ENCODE measurements at regions not wholly inside any gene's neighbourhood (a gene's known extent, or its start where the extent isn't known, plus 50 kb on each side); places are given as distances from the start of the nearest gene placed in this dataset.

DNA sequence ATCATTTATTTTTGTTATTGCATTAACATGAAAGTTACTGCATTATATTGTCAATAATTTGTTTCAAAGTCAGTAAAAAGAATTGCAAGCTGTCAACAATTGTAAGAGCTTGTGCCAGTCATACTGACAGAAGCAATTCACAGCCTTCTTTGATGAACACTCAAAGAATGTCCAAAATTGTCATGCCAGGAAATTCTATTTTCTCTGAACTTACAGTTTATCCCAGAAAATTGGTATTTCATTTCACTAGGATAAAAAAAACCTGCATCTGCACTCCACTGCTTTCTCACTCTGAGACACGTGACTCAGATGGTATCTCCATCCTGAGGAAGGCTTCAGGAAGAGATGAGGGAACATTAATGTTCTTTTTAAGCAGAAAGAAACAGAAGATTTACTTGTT lies 332.6 kb upstream of the CCDC54 start:
- TF ChIP-seq, protein P1, sequence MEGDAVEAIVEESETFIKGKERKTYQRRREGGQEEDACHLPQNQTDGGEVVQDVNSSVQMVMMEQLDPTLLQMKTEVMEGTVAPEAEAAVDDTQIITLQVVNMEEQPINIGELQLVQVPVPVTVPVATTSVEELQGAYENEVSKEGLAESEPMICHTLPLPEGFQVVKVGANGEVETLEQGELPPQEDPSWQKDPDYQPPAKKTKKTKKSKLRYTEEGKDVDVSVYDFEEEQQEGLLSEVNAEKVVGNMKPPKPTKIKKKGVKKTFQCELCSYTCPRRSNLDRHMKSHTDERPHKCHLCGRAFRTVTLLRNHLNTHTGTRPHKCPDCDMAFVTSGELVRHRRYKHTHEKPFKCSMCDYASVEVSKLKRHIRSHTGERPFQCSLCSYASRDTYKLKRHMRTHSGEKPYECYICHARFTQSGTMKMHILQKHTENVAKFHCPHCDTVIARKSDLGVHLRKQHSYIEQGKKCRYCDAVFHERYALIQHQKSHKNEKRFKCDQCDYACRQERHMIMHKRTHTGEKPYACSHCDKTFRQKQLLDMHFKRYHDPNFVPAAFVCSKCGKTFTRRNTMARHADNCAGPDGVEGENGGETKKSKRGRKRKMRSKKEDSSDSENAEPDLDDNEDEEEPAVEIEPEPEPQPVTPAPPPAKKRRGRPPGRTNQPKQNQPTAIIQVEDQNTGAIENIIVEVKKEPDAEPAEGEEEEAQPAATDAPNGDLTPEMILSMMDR (IDR thresholded peaks at IDR 0.05), result no peak
- no peak for TF ChIP-seq POLR2A (IDR thresholded peaks at IDR 0.05)

Data from body of pancreas (tissue), 4 donors.